NCI-H1105 treated with DMSO at 0.1 percent for 48 hours (cell line): ENCODE measurements at regions not wholly inside any gene's neighbourhood (a gene's known extent, or its start where the extent isn't known, plus 50 kb on each side); places are given as distances from the start of the nearest gene placed in this dataset.
"Not testable (repeated sequence)": the region's sequence is repeated elsewhere in the genome, so short reads cannot be mapped to it uniquely, and the experiment has no call there.

Experiments
- DNase-seq: peaks from one replicate; lab custom pipeline; 2025; lab: John Stamatoyannopoulos, UW

- DNase-seq, result no peak
These were observed 155.6 kb upstream of the RFC3 start for GRCh38 chr13:33662392-33662791.

GRCh38 chr13:33665626-33666175 is 152.2 kb upstream of the RFC3 start:
- DNase-seq, result no peak

DNA sequence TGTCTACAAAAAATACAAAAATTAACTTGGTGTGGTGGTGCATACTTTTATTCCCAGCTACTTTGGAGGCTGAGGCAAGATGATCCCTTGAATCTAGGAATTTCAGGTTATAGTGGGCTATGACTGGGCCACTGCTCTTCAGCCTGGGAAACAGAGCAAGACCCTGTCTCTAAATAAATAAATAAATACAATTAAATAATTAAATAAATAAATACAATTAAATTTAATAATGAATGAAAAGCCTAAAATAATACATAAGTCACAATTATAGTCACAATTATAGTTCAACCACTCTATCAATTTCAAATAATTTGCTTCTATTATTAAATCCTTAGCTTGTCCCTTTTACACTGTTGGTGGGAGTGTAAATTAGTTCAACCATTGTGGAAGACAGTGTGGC is 146.4 kb upstream of the RFC3 start:
- DNase-seq, result no peak

DNA sequence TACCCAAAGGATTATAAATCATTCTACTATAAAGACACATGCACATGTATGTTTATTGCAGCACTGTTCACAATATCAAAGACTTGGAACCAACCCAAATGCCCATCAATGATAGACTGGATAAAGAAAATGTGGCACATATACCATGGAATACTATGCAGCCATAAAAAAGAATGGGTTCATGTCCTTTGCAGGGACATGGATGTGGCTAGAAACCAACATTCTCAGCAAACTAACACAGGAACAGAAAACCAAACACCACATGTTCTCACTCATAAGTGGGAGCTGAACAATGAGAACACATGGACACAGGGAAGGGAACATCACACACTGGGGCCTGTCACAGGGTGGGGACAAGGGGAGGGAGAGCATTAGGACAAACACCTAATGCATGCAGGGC is 145.9 kb upstream of the RFC3 start:
- DNase-seq, result not testable (repeated sequence)

- DNase-seq, result no peak
These were observed 141.6 kb upstream of the RFC3 start for GRCh38 chr13:33676045-33676989.

DNA sequence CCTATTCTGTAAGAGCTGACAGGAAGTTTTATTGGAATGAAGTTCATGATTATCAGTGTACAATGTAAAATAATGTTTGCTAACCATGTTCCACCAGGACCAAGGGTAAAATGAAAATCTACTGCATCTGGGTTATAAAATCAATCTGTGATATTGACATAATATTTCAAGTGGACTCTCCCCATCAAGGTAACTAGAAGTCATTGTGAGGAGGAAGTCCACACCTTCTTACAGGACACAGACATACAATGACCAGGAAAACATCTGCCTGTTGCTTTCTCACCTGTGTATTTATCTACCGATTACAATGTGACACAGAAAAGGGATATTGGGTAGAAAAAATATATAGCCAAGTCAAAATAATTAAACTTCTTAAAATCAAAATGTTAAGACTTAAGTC is 140.7 kb upstream of the RFC3 start:
- no peak for DNase-seq

- DNase-seq, result no peak
These were observed 139.9 kb upstream of the RFC3 start for GRCh38 chr13:33678084-33678483.

DNA sequence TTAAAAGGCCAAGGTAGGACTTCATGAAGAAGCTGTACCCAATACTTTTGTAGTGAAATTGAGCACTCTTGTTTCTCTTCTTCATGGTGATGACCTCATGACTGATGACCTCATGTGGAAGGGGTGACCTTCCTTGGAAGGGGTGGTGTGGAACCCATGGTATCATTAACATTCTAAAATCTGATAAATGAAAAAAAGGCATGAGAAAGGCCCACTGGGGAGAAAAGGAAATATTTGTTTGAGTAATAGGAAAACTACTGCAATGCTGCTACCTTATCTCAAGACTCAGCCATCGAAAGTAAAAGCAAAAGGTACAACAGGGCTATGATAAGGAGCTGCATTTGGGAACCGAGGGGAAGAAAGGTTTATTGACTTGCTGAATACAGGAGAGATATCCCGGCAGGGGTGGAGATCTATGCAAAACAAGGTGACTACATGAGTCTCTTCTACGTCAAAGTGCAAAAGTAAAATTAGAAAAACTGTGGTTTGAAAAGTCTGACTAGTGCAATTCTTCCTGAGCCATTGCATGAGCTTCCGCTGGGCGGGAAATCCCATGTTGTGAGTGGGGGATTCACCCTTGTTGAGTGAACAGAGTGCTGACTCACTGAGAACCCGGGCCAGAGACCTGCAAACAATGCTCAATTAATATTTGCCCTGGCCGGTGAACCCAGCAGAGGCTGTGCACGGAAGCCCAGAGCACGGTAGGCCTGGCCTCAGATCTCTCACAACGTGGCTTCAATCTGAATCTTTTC is 138.9 kb upstream of the RFC3 start:
- DNase-seq, result no peak

DNA sequence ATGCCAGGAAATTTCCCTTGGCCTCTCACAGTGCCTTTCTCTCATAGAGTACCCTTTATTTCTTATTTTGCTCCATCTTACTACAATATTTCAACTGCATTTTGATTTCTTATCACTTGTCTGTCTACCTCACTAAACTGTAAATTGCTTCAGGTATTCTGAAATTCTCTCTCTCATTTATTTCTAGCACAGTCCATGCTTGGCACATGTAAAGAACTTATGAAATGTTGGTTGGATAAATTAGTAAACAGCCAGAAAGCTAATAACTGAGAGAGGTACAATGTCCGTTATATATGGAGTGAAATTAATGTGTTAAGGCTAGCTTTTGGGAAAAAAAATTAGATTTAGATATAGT is 138.3 kb upstream of the RFC3 start:
- no peak for DNase-seq

DNA sequence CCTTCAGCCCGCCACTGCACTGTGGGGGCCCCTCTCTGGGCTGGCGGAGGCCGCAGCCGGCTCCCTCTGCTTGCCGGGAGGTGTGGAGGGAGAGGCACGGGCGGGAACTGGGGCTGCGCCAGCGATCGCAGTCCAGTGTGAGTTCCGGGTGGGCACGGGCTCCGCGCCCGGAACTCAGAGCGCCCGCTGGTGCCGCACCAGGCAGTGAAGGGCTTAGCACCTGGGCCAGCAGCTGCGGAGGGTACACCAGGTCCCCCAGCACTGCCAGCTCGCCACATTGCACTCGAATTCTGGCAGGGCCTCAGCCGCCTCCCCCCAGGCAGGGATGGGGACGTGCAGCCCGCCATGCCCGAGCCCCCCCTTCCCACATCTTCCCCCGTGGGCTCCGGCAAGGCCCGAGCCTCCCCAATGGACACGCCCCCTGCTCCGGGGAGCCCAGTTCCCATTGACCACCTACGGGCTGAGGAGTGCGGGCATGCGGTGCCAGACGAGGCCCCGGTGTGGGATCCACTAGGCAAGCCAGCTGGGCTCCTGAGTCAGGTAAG is 135.9 kb upstream of the RFC3 start:
- DNase-seq, result no peak

DNA sequence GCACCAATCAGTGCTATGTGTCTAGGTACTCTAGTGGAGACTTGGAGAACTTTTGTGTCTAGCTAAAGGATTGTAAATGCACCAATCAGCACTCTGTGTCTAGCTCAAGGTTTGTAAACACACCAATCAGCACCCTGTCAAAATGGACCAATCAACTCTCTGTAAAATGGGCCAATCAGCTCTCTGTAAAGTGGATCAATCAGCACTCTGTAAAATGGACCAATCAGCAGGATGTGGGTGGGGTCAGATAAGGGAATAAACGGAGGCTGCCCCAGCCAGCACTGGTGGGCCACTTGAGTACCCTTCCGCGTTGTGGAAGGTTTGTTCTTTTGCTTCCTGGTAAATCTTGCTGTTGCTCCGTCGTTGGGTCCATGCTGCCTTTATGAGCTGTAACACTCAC is 135.3 kb upstream of the RFC3 start:
- not testable (repeated sequence) for DNase-seq

DNA sequence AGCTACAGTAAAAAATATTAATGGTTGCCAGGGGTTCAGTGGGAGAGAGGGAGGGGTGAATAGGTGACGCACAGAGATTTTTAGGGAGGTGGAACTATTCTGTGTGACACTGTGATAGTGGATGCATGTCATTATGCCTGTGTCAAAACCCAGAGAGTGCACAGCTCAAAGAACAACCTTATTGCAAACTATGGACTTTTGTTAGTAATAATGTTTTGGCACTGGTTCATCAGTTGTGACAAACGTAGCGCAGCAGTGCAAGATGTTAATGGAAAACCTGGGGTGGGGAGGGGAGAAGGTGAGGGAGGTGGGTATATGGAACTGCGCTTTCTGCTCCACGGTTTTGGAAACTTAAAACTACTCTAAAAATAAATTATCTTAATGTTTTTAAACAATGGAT is 134.6 kb upstream of the RFC3 start:
- no peak for DNase-seq

DNA sequence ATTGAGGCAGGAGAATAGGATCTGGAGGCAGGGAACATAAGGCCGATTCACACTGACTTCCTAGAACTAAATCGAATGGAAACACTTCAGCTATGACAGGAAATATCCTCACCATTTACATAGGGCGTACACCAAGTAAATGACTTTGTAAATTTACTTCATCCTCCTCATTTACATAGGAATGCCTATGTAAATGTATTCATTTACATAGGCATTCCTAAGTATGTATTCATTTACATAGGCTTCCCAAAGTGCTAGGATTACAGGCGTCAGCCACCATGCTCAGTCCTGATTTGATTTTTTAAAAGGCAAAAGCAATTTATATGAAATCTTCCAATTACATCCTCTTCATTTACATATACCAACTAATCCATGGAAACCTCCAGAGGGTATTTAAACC is 133.1 kb upstream of the RFC3 start:
- DNase-seq, result no peak

DNA sequence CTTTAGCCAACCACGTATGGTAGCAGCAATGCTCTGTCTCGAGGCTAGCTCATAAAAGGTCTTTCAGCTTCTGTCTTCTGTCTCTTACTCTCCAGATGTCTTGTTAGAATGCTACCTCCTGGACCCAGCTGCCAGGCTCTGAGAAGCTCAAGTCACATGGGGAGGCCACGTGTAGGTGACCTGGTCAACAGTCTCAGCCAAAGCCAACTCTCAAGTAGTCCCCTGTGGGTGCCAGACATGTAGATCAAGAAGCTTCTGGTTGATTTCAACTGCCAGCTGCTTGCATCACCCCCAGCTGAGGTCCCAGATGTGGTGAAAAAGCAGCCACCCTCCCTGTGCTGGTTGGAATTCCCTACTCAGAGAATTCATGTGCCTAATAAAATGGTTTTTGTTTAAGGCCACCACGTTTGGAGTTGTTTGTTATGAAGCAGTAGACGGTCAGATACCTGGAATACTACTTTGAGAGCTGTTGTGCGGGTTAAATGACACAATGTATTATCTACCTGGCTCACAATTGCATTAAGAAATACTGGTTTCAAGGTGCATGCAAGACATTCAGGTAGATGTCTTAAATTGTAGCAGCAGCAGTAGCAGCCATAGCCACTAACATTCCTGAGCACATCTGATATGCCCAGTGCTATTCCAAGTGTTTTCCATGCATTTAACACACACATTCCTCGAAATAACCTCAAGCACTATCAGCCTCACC is 131.0 kb upstream of the RFC3 start:
- no peak for DNase-seq

- no peak for DNase-seq
These were observed 127.6 kb upstream of the RFC3 start for GRCh38 chr13:33690354-33690753.

DNA sequence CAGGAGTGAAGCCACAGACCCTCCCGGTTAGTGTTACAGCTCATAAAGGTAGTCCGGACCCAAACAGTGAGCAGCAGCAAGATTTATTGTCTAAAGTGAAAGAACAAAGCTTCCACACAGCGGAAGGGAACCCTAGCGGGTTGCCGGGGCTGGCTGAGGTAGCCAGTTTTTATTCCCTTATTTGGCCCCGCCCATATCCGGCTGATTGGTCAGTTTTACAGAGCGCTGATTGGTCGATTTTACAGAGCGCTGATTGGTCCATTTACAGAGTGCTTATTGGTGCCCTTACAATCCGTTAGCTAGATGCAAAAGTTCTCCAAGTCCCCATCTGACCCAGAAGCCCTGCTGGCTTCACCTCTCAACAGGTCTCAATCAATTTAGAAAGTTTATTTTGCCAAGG is 126.0 kb upstream of the RFC3 start:
- no peak for DNase-seq

DNA sequence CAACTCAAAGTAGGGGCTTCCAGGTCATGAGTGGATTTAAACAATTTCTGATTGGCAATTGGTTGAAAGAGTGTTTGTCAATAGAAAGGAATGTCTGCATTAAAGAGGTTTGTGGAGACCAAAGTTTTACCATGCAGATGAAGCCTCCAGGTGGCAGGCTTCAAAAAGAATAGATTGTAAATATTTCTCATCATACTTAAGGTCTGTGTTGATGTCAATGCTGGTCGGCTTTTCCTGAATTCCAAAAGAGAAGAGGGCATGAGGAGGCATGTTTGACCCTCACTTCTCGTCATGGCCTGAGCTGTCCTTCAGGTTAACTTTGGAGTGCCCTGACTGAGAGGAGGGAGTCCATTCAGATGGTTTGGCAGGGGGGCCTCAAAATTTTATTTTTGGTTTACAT is 125.4 kb upstream of the RFC3 start:
- DNase-seq, result no peak

GRCh38 chr13:33694546-33694945 is 123.4 kb upstream of the RFC3 start:
- DNase-seq, result no peak

DNA sequence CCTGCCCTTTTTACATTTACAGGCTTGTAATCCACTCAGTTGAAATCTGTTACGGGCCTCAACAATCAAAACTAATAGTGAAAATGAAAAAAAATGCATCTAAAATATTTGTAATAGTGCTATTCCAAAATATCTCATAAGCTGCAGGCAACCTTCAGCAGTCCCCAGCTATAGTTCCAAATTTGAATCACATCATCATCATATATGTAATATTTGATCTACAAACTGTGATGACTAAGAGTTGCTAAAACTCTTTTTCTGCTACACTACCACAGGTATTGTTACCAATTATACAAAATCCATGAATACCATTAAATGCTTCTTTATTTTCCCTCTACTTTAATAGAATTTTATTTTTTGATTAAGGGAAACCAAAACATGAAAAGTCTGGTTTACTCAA is 121.4 kb upstream of the RFC3 start:
- no peak for DNase-seq

GRCh38 chr13:33697926-33698325 is 120.0 kb upstream of the RFC3 start:
- DNase-seq, result no peak

DNA sequence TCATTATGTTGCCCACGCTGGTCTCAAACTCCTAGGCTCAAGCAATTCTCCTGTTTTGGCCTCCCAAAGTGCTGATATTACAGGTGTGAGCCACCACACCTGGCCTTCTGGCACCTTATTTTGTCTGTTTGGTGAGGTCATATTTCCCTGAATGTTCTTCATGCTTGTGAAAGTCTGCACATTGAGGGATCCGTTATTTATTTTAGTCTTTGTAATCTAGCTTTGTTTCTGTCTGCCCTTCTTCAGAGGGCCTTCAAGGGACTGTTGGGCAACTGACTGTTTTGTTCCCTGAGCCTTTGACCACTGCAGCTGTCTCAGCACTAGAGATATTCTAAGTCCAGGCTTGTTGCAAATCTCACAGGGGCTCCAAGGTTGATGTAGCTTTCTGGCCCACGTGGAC is 110.5 kb upstream of the RFC3 start:
- DNase-seq, result no peak

- no peak for DNase-seq
These were observed 107.0 kb upstream of the RFC3 start for GRCh38 chr13:33710924-33711323.
